ENCODE measurements at regions not wholly inside any gene's neighbourhood (a gene's known extent, or its start where the extent isn't known, plus 50 kb on each side); places are given as distances from the start of the nearest gene placed in this dataset.

- in situ Hi-C loops (cut with MboI; ENCODE audit: low pct_ligation_motif_present in 1 of 4, low pct_unique_long_range_greater_than_20kb in 1 of 4, low sequenced_read_pairs in 3 of 4) (no loop called here), intact Hi-C loops (cut with DNase I; ENCODE audit: low total_unique reads) (no loop called here)
- Histone ChIP-seq H3K27me3 (no peaks in the 10 kb centered on the region), H3K4me1 (no peaks in the 10 kb centered on the region), H3K9me3 (no peaks in the 10 kb centered on the region), H3K4me3 (no peak overlapping the region), H3K36me3 (no peaks in the 10 kb centered on the region), H3K27ac (no peak overlapping the region)
- 39 to 60% methylated on average over 4 of the region's 4 CpGs for WGBS, 2 donors (ENCODE audit: low coverage in 1 of 2)
- TF ChIP-seq EP300 (IDR thresholded peaks at IDR 0.05; ENCODE audit: low read depth) = no peak
- no peak for TF ChIP-seq CTCF (IDR thresholded peaks at IDR 0.05)
- TF ChIP-seq POLR2A (IDR thresholded peaks at IDR 0.05) = no peak
- TF ChIP-seq POLR2AphosphoS5 (IDR thresholded peaks at IDR 0.05) = no peak
- no peak for DNase-seq
Measured at GRCh38 chr5:167460449-167461020, 830.9 kb upstream of the WWC1 start.

DNA sequence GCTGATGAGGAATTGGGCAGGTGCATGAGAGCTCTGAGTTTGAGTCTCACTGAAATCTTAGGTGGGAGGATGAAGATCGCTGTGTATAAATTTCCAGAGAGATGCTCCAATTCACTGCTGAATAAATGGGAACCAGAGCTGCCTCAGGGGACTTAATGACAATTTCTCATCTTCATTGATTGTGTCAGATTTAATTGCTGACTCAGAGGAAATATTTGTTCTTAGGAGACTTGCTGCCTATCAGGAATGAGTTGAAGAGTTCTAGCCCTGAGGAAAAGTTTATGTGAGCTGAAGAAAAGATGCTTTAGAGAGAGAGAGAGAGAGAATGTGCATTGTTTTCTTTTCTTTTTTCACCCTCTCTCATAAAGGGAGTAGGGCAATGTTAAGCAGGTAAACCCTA, 827.5 kb upstream of the WWC1 start:
- Histone ChIP-seq H3K4me1 (no peaks in the 10 kb centered on the region), H3K36me3 (no peaks in the 10 kb centered on the region), H3K27me3 (no peaks in the 10 kb centered on the region), H3K27ac (no peak overlapping the region), H3K4me3 (no peak overlapping the region), H3K9me3 (no peaks in the 10 kb centered on the region)
- in situ Hi-C loops (cut with MboI; ENCODE audit: low pct_ligation_motif_present in 1 of 4, low pct_unique_long_range_greater_than_20kb in 1 of 4, low sequenced_read_pairs in 3 of 4) = no loop called here
- no peak for DNase-seq
- WGBS, 2 donors (ENCODE audit: low coverage in 1 of 2) = 84 to 89% methylated on average over 1 of the region's 1 CpG
- TF ChIP-seq CTCF (IDR thresholded peaks at IDR 0.05) (no peak), EP300 (IDR thresholded peaks at IDR 0.05; ENCODE audit: low read depth) (no peak), POLR2AphosphoS5 (IDR thresholded peaks at IDR 0.05) (no peak), POLR2A (IDR thresholded peaks at IDR 0.05) (no peak)
- intact Hi-C loops (cut with DNase I; ENCODE audit: low total_unique reads) = no loop called here

DNA sequence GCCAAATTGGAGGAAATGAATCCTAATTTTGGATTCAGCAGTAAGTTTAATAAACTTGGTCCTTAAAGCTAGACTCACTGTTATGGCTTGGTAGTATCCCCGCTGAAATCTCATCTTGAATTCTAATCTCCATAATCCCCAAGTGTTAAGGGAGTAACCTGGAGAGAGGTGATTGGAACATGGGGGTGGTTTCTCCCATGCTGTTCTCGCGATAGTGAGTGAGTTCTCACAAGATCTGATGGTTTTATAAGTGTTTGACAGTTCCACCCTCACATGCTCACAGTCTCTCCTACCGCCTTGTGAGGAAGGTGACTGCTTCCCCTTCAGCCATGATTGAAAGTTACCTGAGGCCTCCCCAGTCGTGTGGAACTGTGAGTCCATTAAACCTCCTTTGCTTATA, 824.5 kb upstream of the WWC1 start:
- WGBS, 2 donors (ENCODE audit: low coverage in 1 of 2) = 54 to 76% methylated on average over 3 to 5 of the region's 5 CpGs
- in situ Hi-C loops (cut with MboI; ENCODE audit: low pct_ligation_motif_present in 1 of 4, low pct_unique_long_range_greater_than_20kb in 1 of 4, low sequenced_read_pairs in 3 of 4) = no loop called here
- no peak for TF ChIP-seq POLR2AphosphoS5 (IDR thresholded peaks at IDR 0.05)

DNA sequence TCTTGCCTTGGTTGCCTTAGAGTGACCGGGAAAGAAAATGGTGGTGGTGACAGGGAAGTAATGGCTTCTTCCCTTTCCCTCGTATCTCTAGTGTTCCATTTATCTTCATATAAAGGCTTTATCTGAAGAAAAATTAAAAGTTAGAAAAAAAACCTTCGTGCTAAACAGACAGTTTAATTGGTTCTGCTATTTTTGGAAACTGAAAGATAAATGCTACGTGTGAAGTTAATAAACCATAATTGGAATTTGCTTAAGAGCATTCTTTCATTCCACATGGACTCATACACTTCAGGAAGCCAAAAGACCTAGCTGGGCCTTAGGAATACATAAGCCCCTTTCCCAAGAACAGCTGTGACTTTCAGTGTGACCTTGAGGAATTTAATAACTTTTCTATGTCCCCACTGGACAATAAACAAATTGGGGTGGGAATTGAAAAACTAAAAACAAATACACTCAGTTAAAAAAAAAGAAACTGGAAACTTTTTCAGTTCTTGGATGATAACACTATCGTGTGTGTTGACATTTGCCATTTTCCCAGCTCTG, 818.8 kb upstream of the WWC1 start:
- no peaks in the 10 kb centered on the region for H3K4me1 ChIP-seq
- intact Hi-C loops (cut with DNase I; ENCODE audit: low total_unique reads) (no loop called here), in situ Hi-C loops (cut with MboI; ENCODE audit: low pct_ligation_motif_present in 1 of 4, low pct_unique_long_range_greater_than_20kb in 1 of 4, low sequenced_read_pairs in 3 of 4) (no loop called here)
- H3K9me3 ChIP-seq = no peaks in the 10 kb centered on the region
- TF ChIP-seq POLR2AphosphoS5 (IDR thresholded peaks at IDR 0.05) (no peak), EP300 (IDR thresholded peaks at IDR 0.05; ENCODE audit: low read depth) (no peak), CTCF (IDR thresholded peaks at IDR 0.05) (no peak), POLR2A (IDR thresholded peaks at IDR 0.05) (no peak)
- no peak for DNase-seq
- no peaks in the 10 kb centered on the region for H3K36me3 ChIP-seq
- H3K27me3 ChIP-seq = no peaks in the 10 kb centered on the region
- no peak overlapping the region for H3K27ac ChIP-seq
- H3K4me3 ChIP-seq = no peak overlapping the region
- 51 to 53% methylated on average over 5 of the region's 5 CpGs for WGBS, 2 donors (ENCODE audit: low coverage in 1 of 2)

More for the DNA sequence above, 824.5 kb upstream of the WWC1 start:
- intact Hi-C loops (cut with DNase I; ENCODE audit: low total_unique reads) = no loop called here
- no peaks in the 10 kb centered on the region for H3K4me1 ChIP-seq
- no peaks in the 10 kb centered on the region for H3K36me3 ChIP-seq
- H3K27me3 ChIP-seq = no peaks in the 10 kb centered on the region
- no peak for DNase-seq
- no peak overlapping the region for H3K27ac ChIP-seq
- no peak overlapping the region for H3K4me3 ChIP-seq
- H3K9me3 ChIP-seq = no peaks in the 10 kb centered on the region

DNA sequence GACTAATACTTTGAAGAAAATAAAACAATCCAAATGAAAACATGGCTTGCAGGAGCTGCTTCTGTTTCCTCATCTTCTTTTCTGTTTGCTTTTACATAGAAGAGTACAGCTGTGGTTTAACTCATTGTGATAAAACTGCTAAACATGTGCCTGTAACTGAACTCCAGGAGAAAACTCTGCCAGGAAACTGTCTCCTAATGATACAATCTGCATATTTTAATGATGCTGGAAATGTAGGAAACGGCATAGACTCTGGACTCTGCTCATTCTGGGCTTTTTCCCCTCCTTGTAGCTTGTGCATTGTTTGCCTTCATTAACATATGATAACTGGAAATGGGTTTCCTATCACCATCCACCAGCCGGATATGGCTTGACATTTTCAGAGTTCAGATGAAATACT, 813.3 kb upstream of the WWC1 start:
- H3K9me3 ChIP-seq = no peaks in the 10 kb centered on the region
- TF ChIP-seq POLR2AphosphoS5 (IDR thresholded peaks at IDR 0.05) (no peak), CTCF (IDR thresholded peaks at IDR 0.05) (no peak), POLR2A (IDR thresholded peaks at IDR 0.05) (no peak), EP300 (IDR thresholded peaks at IDR 0.05; ENCODE audit: low read depth) (no peak)
- WGBS, 2 donors (ENCODE audit: low coverage in 1 of 2) = 30 to 45% methylated on average over 2 of the region's 2 CpGs
- intact Hi-C loops (cut with DNase I; ENCODE audit: low total_unique reads) = no loop called here
- no peaks in the 10 kb centered on the region for H3K27me3 ChIP-seq
- no peak overlapping the region for H3K27ac ChIP-seq
- H3K4me3 ChIP-seq = no peak overlapping the region
- in situ Hi-C loops (cut with MboI; ENCODE audit: low pct_ligation_motif_present in 1 of 4, low pct_unique_long_range_greater_than_20kb in 1 of 4, low sequenced_read_pairs in 3 of 4) = no loop called here
- no peaks in the 10 kb centered on the region for H3K4me1 ChIP-seq
- H3K36me3 ChIP-seq = no peaks in the 10 kb centered on the region
- DNase-seq = no peak

Measured in transverse colon (tissue), 4 donors.